H54 (cell line): ENCODE measurements at regions not wholly inside any gene's neighbourhood (a gene's known extent, or its start where the extent isn't known, plus 50 kb on each side); places are given as distances from the start of the nearest gene placed in this dataset.
"Not testable (repeated sequence)": the region's sequence is repeated elsewhere in the genome, so short reads cannot be mapped to it uniquely, and the experiment has no call there.

Experiments used
- DNase-seq: peaks from one replicate; pipeline ENCODE4 v3.0.0; 2011; ENCODE audit warnings: low spot score, mixed read lengths; ENCODE audit not compliant: insufficient read length
- FAIRE-seq: peaks from 3 replicates; lab custom pipeline; 2011; peaks lifted over from hg19 to GRCh38; lab: Jason Lieb, UNC
- POLR2A ChIP-seq: IDR thresholded peaks from 2 replicates; pipeline ENCODE4 v1.6.1; 2011; ENCODE audit warnings: low read depth, mild to moderate bottlenecking, low read length

DNA sequence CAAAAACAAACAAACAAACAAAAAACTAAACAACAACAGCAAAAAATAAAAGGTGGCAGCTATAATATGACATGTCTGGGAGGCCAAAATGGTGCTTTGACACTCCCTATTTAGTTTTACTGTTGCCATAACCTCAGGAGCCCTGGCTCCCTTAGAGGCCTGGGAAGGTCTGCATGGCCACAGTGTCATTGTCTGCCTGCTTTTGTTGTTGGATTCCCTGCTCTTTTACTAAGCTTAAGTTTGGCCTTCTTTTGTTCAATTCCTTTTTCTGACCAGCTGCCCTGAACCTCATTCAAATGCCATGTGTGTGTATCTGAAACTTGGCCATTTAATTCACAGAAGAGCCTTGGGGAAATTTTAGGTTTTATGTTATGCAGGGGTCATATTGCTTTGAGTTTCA, 458.2 kb downstream of the TMEM232 start:
- DNase-seq, result no peak
- no peak for TF ChIP-seq POLR2A
- no peak for FAIRE-seq

DNA sequence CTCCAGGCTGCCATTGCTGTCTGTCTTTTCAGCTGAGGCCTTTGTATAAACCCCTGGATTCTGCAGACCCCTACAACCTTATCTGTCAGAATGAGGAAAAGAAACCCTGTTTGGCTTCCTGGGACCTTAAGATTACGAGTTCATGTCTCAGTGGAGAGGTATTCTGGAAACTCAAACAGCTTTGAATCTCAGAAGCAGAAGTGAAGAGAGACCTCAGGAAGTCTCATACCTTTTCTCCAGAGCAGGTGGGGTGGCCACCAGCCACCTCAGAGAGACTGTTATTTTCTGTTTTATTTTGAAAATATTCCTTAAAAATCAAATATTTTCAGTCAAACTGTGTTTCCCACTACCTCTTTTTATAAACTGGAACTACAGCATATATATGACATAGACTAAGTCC, 457.5 kb downstream of the TMEM232 start:
- TF ChIP-seq POLR2A, result no peak
- FAIRE-seq, result no peak
- DNase-seq, result no peak

DNA sequence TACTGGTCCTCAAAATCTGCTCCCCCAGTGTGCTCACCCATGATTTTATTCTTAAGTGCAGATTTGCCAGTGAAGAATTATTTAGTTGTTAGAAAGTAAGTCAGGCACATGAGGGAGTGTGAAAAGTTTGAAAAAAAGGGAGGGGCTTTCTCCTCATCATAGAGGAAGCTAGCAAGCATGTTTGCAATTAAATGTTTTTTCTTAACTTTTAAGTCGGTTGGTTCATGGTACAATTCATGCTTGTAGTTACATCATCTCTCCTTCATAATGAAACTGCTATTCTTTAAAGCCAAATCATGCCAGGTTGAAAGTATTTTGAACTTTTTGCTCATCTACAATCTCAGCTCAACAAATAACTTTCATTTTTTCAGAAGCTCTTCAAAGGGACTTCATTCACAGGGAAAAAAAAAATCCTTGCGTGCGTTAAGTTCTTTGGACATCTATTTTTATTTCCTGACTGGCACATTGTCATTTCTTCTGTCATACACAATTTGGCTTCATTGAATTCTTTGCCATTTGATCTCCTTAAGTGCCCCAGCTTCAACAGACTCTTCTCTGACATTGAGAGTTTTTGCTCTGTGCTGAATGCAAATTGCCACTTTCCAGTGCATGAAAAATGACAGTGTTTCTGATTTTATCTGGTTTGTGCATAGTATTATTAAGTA, 456.9 kb downstream of the TMEM232 start:
- FAIRE-seq, result no peak
- DNase-seq, result no peak
- no peak for TF ChIP-seq POLR2A

DNA sequence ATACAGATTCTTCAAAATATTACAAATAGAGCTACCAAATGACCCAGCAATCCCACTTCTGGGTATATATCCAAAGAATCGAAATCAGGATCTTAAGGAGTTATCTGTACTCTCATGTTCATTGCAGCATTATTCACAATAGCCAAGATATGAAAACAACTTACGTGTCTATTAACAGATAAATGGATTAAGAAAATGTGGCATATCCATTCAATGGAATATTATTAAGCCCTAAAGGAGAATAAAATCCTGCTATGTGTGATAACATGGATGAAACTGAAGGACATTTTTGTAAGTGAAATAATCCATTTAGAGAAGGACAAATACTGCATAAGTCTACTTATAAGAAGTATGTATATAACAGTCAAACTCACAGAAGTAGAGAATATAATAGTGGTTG, 450.6 kb downstream of the TMEM232 start:
- FAIRE-seq, result no peak
- no peak for DNase-seq
- TF ChIP-seq POLR2A, result no peak

DNA sequence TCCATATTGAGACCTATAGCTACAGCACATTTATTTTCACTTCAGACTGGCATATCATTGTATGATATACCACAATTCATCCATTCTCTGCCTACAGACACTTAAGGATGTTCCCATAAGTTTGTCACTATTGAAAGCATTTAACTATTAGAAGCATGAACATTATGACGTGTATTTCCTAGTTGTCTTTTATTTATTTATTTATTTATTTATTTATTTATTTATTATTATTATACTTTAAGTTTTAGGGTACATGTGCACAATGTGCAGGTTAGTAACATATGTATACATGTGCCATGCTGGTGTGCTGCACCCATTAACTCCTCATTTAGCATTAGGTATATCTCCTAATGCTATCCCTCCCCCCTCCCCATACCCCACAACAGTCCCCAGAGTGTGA, 448.0 kb downstream of the TMEM232 start:
- not testable (repeated sequence) for FAIRE-seq, DNase-seq

DNA sequence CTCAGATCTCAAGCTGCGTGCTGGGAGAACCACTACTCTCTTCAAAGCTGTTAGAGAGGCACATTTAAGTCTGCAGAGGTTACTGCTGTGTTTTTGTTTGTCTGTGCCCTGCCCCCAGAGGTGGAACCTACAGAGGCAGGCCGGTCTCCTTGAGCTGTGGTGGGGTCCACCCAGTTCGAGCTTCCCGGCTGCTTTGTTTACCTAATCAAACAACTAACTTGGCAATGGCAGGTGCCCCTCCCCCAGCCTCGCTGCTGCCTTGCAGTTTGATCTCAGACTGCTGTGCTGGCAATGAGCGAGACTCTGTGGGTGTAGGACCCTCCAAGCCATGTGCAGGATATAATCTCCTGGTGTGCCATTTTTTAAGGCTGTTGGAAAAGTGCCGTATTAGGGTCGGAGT, 442.4 kb downstream of the TMEM232 start:
- not testable (repeated sequence) for FAIRE-seq, DNase-seq

DNA sequence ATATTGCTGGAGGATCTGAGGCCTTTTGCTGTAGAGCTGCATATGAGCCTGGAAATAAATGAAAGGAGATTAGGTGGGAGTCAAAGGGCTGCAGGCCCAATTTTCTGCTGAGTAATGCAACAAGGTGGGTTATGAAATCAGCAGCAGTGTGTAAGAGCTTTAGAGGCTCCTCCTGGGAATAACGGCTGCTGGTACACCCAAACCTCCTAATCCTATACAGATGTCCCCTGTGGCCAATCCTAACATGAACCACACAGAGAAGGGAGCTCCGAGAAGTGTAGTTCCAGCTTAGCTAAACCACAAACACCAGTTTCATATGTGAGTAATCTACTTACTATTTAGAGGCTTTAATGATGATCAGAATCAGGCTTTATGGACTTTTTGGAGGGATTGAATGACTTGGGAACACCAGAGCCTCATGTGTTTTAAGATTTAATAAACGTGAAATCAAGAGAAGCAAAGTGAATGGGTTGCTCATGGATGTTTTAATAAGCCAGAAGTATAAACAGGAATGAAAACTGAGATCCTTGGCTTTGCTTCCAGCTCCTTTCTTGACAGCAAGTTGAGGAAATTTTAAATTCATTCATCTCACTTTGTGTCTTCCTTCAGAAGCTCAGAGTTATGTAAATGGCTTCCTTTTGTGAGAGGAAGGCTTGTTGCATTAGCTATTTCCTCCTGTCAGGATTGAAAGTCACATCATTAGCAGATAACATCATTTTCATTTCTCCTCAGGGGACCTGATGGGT, 437.5 kb downstream of the TMEM232 start:
- FAIRE-seq (no peak), DNase-seq (no peak)
- no peak for TF ChIP-seq POLR2A

DNA sequence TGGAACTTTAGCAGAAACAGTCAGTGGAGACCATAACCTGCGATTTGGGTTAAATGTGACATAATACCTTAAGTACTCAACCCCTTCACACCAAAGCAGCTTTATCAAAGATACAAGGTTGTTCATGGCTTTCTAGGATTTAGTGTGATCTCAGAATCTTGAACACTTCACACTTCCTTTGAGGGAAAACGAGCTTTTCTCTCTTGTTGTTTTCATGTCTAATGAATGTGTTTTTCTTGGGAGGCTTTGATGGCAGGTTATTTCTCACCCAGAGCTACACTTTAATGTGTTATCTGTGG, 437.0 kb downstream of the TMEM232 start:
- no peak for TF ChIP-seq POLR2A
- FAIRE-seq, result no peak
- no peak for DNase-seq

DNA sequence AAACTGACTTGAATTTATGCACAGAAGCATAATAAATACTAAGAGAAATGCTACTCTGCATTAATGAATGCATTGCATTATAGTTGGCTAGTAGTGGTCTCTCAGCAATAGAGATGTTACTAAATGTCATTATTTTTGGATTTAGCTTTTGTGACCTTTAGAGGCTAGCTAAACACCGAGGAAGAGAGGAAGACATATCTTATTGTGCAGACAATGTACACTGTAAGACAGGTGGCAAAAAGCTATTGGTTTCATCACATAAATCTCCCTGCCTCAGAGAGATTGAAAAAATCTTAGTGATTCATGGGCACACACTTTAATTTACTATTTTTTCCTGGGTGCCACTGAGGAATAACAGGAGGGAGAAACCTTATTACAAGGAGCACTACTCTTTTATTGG, 435.9 kb downstream of the TMEM232 start:
- DNase-seq (no peak), FAIRE-seq (no peak)
- TF ChIP-seq POLR2A, result no peak

DNA sequence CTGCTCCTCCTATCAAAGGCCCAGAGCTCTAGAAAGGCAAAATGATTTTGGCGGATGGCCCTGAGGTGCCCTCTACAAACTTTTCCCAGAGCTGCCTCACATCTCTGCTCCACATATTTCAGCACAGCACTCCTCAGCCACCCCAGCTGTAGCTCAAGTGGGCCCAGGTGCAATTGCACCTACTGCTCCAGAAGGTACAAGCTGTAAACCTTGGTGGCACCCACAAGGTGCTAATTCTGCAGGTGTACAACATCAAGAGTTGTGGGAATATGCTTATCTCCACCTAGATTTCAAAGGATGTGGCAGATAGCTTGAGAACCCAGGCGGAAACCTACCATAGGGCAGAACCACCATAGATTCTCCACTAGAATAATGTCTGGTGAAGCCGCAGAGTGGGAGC, 432.2 kb downstream of the TMEM232 start:
- FAIRE-seq, result no peak

DNA sequence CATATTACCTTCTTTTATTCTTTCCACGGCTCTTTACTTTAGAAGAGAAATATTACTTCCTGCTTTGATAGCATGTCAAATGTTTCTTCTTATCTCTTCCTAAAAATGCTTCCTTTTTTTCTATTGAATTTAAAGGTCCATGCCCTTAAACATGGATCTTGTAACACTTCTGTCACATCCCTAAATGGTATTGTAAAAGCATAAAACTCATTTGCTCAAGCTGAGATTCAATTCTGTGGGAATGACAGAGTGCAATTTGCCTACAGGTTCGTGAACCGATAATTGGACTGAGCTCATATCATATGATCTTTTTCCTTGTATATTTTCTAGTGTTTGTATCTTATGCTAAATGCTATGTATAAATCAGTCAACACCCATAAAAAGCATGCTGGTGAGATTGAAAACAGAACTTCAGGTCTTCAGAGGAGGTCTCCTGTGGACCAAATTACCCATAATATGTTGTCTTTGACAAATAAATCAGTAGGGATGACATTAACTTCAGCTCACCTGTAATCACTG, 429.3 kb downstream of the TMEM232 start:
- DNase-seq, result no peak
- no peak for TF ChIP-seq POLR2A
- no peak for FAIRE-seq

More for the DNA sequence above, 432.2 kb downstream of the TMEM232 start:
- no peak for TF ChIP-seq POLR2A
- DNase-seq, result no peak

DNA sequence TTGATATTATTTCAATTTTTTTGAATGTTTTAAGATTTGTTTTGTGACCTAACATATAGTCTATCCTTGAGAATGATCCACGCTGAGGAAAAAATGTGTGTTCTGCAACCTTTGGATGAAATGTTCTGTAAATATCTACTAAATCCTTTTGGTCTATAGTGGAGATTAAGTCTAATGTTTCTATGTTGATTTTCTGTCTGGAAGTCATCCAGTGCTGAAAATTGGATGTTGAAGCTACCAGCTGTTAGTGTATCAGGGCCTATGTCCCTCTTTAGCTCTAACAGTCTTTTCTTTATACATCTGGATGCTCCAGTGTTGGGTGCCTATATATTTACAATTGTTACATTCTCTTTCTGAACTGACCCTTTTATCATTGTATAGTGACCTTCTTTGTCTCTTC, 422.3 kb downstream of the TMEM232 start:
- no peak for FAIRE-seq
- TF ChIP-seq POLR2A, result no peak

DNA sequence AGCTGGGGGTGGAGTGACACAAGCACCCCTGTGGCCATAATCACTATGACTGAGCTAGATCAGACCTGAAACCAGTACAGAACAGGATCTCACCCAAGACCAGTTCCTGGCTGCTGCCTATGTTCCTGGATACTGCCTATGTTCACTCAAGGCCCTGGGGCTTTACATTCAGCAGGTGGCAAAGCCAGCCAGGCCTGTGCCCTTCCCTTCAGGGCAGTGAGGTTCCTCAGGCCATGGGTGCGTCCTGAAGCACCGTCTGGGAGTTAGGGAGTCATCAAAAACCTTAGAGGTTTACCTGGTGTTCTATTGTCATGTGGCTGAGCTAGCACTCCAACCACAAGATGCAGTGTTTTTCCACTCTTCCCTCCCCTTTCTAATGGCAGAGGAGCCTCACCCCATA, 419.8 kb downstream of the TMEM232 start:
- DNase-seq (no peak), FAIRE-seq (no peak)
- no peak for TF ChIP-seq POLR2A

More for the DNA sequence above, 422.3 kb downstream of the TMEM232 start:
- DNase-seq, result no peak

DNA sequence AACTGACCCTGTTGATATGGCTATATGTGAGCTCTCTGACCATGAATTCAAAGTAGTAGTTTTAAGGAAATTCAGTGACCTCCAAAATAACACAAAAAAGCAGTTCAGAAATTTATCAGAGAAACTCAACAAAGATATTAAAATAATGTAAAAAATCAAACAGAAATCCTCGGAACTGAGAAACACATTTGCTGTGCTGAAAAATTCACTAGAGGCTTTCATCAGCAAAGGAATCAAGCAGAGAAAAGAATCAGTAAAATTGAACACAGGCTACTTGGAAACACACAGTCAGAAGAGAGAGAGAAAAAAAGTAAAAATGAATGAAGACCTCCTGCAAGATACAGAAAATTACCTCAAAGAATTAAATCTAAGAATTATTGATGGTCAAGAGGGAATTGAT, 417.2 kb downstream of the TMEM232 start:
- TF ChIP-seq POLR2A, result no peak
- DNase-seq (no peak), FAIRE-seq (no peak)

DNA sequence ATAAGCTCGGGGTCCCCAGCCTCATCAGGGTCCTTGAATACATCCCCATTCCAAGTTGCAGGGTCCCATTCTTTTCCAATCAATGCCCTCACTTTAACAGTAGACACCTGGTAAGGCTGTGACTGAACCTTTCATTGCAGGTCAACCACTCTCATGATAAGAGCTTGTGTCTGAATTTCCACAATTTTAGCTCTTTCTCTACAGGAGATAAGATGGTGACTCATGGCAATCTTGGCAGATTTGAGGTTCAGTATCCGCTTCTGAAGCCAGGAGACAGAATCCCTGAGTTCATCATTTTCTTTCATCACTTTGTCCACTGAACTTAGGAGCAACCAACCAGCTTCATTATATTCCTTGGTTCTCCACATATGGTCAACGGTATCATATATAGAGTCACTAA, 409.9 kb downstream of the TMEM232 start:
- FAIRE-seq, DNase-seq: not testable (repeated sequence)

DNA sequence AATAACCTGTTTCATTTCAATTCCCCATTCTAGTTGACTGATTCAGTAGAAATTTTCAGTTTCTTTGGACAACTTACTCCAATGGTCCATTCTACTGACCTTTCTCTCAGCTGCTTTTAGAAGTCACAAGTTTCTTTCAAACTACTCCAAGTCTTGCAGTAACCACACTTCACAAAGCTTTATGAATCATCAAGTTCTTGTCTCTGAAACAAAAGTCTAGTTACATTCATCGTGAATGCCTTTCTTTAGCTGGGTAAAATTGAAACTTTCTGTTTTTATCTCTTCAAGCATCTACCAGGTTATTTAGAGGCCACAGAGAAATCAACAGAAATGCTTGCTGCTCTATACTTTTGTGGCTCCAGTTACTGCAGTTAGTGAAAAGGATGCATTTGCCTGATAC, 405.4 kb downstream of the TMEM232 start:
- no peak for FAIRE-seq
- no peak for TF ChIP-seq POLR2A
- DNase-seq, result no peak
